NB4 (cell line): ENCODE measurements at regions not wholly inside any gene's neighbourhood (a gene's known extent, or its start where the extent isn't known, plus 50 kb on each side); places are given as distances from the start of the nearest gene placed in this dataset.

ENCODE experiments used
- TF ChIP-seq, protein P1 (sequence below): IDR thresholded peaks from one replicate; pipeline ENCODE4 v1.5.1; 2012; ENCODE audit warnings: low read depth, low read length
- TF ChIP-seq, protein P2 (sequence below): IDR thresholded peaks from 2 replicates; pipeline ENCODE4 v1.6.1; 2011; ENCODE audit warnings: low read depth, low read length

GRCh38 chr20:60586269-60587050 lies 628.2 kb downstream of the CDH26 start:
- TF ChIP-seq, protein P1, sequence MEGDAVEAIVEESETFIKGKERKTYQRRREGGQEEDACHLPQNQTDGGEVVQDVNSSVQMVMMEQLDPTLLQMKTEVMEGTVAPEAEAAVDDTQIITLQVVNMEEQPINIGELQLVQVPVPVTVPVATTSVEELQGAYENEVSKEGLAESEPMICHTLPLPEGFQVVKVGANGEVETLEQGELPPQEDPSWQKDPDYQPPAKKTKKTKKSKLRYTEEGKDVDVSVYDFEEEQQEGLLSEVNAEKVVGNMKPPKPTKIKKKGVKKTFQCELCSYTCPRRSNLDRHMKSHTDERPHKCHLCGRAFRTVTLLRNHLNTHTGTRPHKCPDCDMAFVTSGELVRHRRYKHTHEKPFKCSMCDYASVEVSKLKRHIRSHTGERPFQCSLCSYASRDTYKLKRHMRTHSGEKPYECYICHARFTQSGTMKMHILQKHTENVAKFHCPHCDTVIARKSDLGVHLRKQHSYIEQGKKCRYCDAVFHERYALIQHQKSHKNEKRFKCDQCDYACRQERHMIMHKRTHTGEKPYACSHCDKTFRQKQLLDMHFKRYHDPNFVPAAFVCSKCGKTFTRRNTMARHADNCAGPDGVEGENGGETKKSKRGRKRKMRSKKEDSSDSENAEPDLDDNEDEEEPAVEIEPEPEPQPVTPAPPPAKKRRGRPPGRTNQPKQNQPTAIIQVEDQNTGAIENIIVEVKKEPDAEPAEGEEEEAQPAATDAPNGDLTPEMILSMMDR, result no peak
- TF ChIP-seq, protein P2, sequence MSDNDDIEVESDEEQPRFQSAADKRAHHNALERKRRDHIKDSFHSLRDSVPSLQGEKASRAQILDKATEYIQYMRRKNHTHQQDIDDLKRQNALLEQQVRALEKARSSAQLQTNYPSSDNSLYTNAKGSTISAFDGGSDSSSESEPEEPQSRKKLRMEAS, result no peak
